ENCODE measurements at regions not wholly inside any gene's neighbourhood (a gene's known extent, or its start where the extent isn't known, plus 50 kb on each side); places are given as distances from the start of the nearest gene placed in this dataset.
"Not testable (repeated sequence)": the region's sequence is repeated elsewhere in the genome, so short reads cannot be mapped to it uniquely, and the experiment has no call there.

DNA sequence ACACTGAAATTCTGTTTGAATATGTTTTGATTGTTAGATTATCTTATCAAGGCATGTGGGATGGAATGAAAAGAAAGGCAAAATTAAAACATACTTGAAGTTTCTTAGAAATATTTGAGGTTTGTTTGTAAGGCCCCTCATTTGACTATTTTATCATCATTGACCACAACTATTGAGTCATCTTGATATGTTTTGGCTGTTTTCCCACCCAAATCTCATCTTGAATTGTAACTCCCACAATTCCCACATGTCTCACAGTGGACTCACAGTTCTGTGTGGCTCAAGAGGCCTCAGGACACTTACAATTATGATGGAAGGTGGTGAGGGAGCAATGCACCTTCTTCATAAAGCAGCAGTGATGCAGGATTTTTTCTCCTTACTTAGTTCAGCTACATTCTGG lies 917.1 kb downstream of the PLOD2 start:
- Histone ChIP-seq H3K9me3 (peaks cover 0 to 20% (median 6%) of the 10 kb centered on the region in 4 donors), H3K4me1 (no peaks in the 10 kb centered on the region), H3K36me3 (no peaks in the 10 kb centered on the region), H3K27ac (no peak overlapping the region), H3K4me3 (no peak overlapping the region), H3K27me3 (no peaks in the 10 kb centered on the region)
- no peak for DNase-seq (ENCODE audit: low spot score in 2 of 2)
- TF ChIP-seq POLR2A (IDR thresholded peaks at IDR 0.05) = no peak
- no peak for TF ChIP-seq EP300 (IDR thresholded peaks at IDR 0.05)
- TF ChIP-seq, protein P1, sequence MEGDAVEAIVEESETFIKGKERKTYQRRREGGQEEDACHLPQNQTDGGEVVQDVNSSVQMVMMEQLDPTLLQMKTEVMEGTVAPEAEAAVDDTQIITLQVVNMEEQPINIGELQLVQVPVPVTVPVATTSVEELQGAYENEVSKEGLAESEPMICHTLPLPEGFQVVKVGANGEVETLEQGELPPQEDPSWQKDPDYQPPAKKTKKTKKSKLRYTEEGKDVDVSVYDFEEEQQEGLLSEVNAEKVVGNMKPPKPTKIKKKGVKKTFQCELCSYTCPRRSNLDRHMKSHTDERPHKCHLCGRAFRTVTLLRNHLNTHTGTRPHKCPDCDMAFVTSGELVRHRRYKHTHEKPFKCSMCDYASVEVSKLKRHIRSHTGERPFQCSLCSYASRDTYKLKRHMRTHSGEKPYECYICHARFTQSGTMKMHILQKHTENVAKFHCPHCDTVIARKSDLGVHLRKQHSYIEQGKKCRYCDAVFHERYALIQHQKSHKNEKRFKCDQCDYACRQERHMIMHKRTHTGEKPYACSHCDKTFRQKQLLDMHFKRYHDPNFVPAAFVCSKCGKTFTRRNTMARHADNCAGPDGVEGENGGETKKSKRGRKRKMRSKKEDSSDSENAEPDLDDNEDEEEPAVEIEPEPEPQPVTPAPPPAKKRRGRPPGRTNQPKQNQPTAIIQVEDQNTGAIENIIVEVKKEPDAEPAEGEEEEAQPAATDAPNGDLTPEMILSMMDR (IDR thresholded peaks at IDR 0.05) = no peak

DNA sequence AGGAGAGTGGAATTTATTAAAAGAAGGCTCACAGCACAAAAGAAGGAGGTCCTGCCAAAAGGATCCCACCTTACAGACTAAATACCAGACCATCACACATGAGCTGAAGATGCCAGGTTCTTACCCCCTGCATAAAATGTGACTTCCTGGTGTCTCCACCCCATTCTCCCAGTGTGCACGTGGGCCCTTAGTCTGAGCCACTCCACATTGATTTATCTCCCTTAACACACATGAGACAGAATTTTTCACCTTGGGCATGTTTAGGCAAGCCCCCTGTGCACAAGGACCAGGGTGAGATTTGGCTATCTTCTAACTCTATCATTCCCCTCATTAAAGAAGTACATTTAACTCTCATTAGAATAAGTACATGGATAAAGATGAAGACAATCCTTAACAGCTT lies 916.7 kb downstream of the PLOD2 start:
- 71 to 79% methylated on average over 1 of the region's 1 CpG for whole genome bisulfite sequencing, 2 donors
- Histone ChIP-seq H3K4me3 (no peak overlapping the region), H3K36me3 (no peaks in the 10 kb centered on the region), H3K27me3 (no peaks in the 10 kb centered on the region), H3K27ac (no peak overlapping the region), H3K4me1 (no peaks in the 10 kb centered on the region), H3K9me3 (peaks cover 0 to 25% (median 8%) of the 10 kb centered on the region in 4 donors)
- TF ChIP-seq, protein P1 (IDR thresholded peaks at IDR 0.05) = no peak
- TF ChIP-seq EP300 (IDR thresholded peaks at IDR 0.05) (no peak), POLR2A (IDR thresholded peaks at IDR 0.05) (no peak)
- no peak for DNase-seq (ENCODE audit: low spot score in 2 of 2)

DNA sequence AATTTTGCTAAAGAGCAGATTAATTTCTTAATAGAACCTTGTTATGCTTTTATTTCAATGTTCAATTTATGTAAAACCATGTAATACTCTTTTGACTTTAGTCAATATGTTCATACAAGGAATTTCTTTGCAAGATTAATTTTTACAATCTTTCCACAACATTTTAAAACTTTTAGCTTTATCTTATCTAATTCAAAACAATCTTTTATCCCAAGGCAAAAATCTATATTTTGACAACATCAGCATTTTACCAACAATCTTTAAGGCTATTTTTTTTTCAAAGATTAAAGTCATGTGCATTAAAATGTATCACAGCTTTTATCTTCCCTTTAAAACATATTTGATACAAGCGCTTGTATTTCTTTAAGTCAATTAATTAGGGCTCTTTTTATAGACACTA lies 914.7 kb downstream of the PLOD2 start:
- Histone ChIP-seq H3K9me3 (peaks cover 0 to 39% (median 10%) of the 10 kb centered on the region in 4 donors), H3K36me3 (no peaks in the 10 kb centered on the region), H3K4me3 (no peak overlapping the region), H3K4me1 (no peaks in the 10 kb centered on the region), H3K27me3 (no peaks in the 10 kb centered on the region), H3K27ac (no peak overlapping the region)
- WGBS, 2 donors = 96 to 97% methylated on average over 1 of the region's 1 CpG
- no peak for DNase-seq (ENCODE audit: low spot score in 2 of 2)
- TF ChIP-seq POLR2A (IDR thresholded peaks at IDR 0.05) = no peak
- TF ChIP-seq, protein P1 (IDR thresholded peaks at IDR 0.05) = no peak
- TF ChIP-seq EP300 (IDR thresholded peaks at IDR 0.05) = no peak

DNA sequence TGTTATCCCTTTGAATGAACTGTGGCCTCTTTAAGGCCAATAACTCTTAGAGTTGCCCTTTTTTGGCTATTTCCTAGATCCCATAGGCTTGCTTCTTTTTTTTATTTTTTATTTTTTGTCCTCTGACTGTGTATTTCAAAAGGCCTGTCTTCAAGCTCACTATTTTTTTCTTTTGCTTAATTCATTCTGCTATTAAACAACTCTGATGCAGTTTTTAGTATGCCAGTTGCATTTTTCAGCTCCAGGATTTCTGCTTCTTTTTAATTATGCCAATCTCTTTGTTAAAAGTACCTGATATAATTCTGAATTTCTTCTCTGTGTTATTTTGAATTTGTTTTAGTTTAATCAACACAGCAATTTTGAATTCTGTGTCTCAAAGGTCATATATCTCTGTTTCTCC lies 912.1 kb downstream of the PLOD2 start:
- H3K36me3 ChIP-seq = no peaks in the 10 kb centered on the region
- TF ChIP-seq, protein P1 (IDR thresholded peaks at IDR 0.05) = no peak
- TF ChIP-seq EP300 (IDR thresholded peaks at IDR 0.05) (no peak), POLR2A (IDR thresholded peaks at IDR 0.05) (no peak)
- no peak for DNase-seq (ENCODE audit: low spot score in 2 of 2)

DNA sequence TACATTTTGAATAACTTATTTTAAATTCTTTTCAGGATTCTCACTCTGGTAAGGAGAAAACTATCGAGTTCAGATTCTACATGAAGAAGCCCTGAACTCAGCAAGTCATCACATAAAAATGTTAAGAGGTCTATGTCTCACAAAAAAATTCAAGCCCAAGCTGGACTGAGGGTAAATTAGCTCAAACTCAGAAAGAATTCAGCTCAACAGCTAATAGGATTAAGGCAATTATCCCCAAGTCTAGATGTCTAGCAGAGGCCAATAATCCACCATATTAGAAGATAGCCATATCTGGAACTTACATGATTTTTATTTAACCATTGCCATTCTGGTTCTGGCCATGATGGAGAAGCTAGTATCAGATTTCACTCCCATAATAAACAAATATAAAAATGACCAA lies 909.7 kb downstream of the PLOD2 start:
- WGBS, 2 donors = 52 to 53% methylated on average over 1 of the region's 1 CpG
- Histone ChIP-seq H3K4me3 (no peak overlapping the region), H3K36me3 (no peaks in the 10 kb centered on the region), H3K4me1 (no peaks in the 10 kb centered on the region), H3K27ac (no peak overlapping the region), H3K9me3 (peaks cover 0 to 39% (median 10%) of the 10 kb centered on the region in 4 donors), H3K27me3 (no peaks in the 10 kb centered on the region)
- DNase-seq (ENCODE audit: low spot score in 2 of 2) = no peak
- TF ChIP-seq EP300 (IDR thresholded peaks at IDR 0.05) (no peak), POLR2A (IDR thresholded peaks at IDR 0.05) (no peak)
- TF ChIP-seq, protein P1 (IDR thresholded peaks at IDR 0.05) = no peak

More for the DNA sequence above, 912.1 kb downstream of the PLOD2 start:
- no peaks in the 10 kb centered on the region for H3K4me1 ChIP-seq
- H3K27me3 ChIP-seq = no peaks in the 10 kb centered on the region
- H3K27ac ChIP-seq = no peak overlapping the region
- H3K9me3 ChIP-seq = peaks cover 0 to 39% (median 10%) of the 10 kb centered on the region in 4 donors
- no peak overlapping the region for H3K4me3 ChIP-seq

DNA sequence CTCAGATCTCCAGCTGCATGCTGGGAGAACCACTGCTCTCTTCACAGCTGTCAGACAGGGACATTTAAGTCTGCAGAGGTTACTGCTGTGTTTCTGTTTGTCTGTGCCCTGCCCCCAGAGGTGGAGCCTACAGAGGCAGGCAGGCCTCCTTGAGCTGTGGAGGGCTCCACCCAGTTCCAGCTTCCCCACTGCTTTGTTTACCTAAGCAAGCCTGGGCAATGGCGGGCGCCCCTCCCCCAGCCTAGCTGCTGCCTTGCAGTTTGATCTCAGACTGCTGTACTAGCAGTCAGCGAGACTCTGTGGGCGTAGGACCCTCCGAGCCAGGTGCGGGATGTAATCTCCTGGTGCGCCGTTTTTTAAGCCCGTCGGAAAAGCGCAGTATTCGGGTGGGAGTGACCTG lies 903.0 kb downstream of the PLOD2 start:
- not testable (repeated sequence) for H3K27me3 ChIP-seq; H3K9me3 ChIP-seq; H3K36me3 ChIP-seq; DNase-seq (ENCODE audit: low spot score in 2 of 2); H3K4me3 ChIP-seq; H3K27ac ChIP-seq; H3K4me1 ChIP-seq
- 89 to 93% methylated on average over 12 of the region's 12 CpGs for WGBS, 2 donors

Data from tibial nerve (tissue), 4 donors.